Panc1 (cell line): ENCODE measurements at regions not wholly inside any gene's neighbourhood (a gene's known extent, or its start where the extent isn't known, plus 50 kb on each side); places are given as distances from the start of the nearest gene placed in this dataset.

ENCODE experiments used
- ATAC-seq: fragments of 200-7000 bp; cut with Tn5 transposase; 2 replicates; pipeline ENCODE4 v1.9.1; 2020; ENCODE audit warnings: mild to moderate bottlenecking, moderate library complexity
- BruUV-seq: library from RNA; stranded (reverse); fragments of 400-500 nt; replicated peaks from 2 replicates; lab custom pipeline; 2021; lab: Mats Ljungman, UMichigan
- CTCF ChIA-PET: fragments of 300-600 bp; sonication (Branson Sonifier 250); formaldehyde crosslinking; loops from one replicate; lab custom pipeline; 2022; ENCODE audit warnings: antibody characterized with exemption; lab: Charles Lee
- POLR2A ChIA-PET: fragments of 300-600 bp; sonication (Branson Sonifier 250); formaldehyde crosslinking; loops from one replicate; lab custom pipeline; 2022; ENCODE audit warnings: antibody characterized with exemption; lab: Charles Lee
- DNase-seq: peaks from one replicate; pipeline ENCODE4 v3.0.0-alpha.2; 2010; ENCODE audit warnings: low read depth, low spot score
- H3K27ac ChIP-seq: 2 replicates; pipeline ENCODE4 v1.5.1; 2011; ENCODE audit warnings: mild to moderate bottlenecking, low read length, inconsistent platforms
- H3K27me3 ChIP-seq: fragments of 200-500 bp; sonication (Bioruptor generic); 2 replicates; pipeline ENCODE4 v1.6.0; 2014; ENCODE audit warnings: low read length, inconsistent platforms; ENCODE audit not compliant: control insufficient read depth, insufficient read depth
- H3K36me3 ChIP-seq: fragments of 200-500 bp; sonication (Bioruptor generic); 2 replicates; pipeline ENCODE4 v1.5.1; 2014; ENCODE audit warnings: inconsistent platforms, mild to moderate bottlenecking, low read length, moderate library complexity; ENCODE audit not compliant: control insufficient read depth, insufficient read depth
- H3K4me1 ChIP-seq: 2 replicates; pipeline ENCODE4 v1.5.1; 2011; ENCODE audit warnings: inconsistent platforms, mild to moderate bottlenecking, low read length, moderate library complexity; ENCODE audit not compliant: control insufficient read depth, insufficient read depth
- H3K4me3 ChIP-seq, 2 experiments: 2 replicates each; pipeline ENCODE4 v1.5.1; 2011 to 2012; ENCODE audit warnings: low read depth in 2 of 2, low read length in 2 of 2, mild to moderate bottlenecking in 2 of 2, inconsistent platforms in 1 of 2, moderate library complexity in 1 of 2
- H3K9me3 ChIP-seq: fragments of 200-500 bp; sonication (Bioruptor generic); 2 replicates; pipeline ENCODE4 v1.5.1; 2014; ENCODE audit warnings: low read depth, mild to moderate bottlenecking, inconsistent platforms, low read length, moderate library complexity; ENCODE audit not compliant: control insufficient read depth, insufficient read depth
- POLR2AphosphoS5 ChIP-seq: IDR thresholded peaks from 2 replicates; pipeline ENCODE4 v1.6.1; 2012; ENCODE audit warnings: mild to moderate bottlenecking, low read depth, low read length, moderate library complexity
- SIN3A ChIP-seq: IDR thresholded peaks from 2 replicates; pipeline ENCODE4 v1.6.1; 2012; ENCODE audit warnings: low read depth, mild to moderate bottlenecking, low read length, moderate library complexity, borderline replicate concordance; ENCODE audit not compliant: insufficient read depth
- TCF7L2 ChIP-seq: IDR thresholded peaks from 2 replicates; pipeline ENCODE4 v1.6.1; 2011; ENCODE audit warnings: mild to moderate bottlenecking, low read depth, low read length, inconsistent platforms
- in situ Hi-C: cut with HindIII; loops from 2 replicates; pipeline ENCODE4 v1.10.0; 2016; ENCODE audit warnings: low sequenced_read_pairs, low pct_unique_long_range_greater_than_20kb
- intact Hi-C: fragments of 100-400 bp; cut with micrococcal nuclease; formaldehyde crosslinking; loops from one replicate; pipeline ENCODE4 v1.10.0; 2022; ENCODE audit not compliant: unreplicated experiment
- TF ChIP-seq, protein P1 (sequence below): fragments of 450-650 bp; IDR thresholded peaks from 2 replicates; pipeline ENCODE4 v1.5.1; 2017; ENCODE audit warnings: mild to moderate bottlenecking
- TF ChIP-seq, protein P2 (sequence below), 2 experiments: IDR thresholded peaks; 2 replicates each; pipeline ENCODE4 v1.6.1; 2011 to 2012; ENCODE audit warnings: low read depth in 2 of 2, control low read depth in 1 of 2, low read length in 1 of 2, mild to moderate bottlenecking in 1 of 2, moderate library complexity in 1 of 2; ENCODE audit not compliant: insufficient read depth in 1 of 2

DNA sequence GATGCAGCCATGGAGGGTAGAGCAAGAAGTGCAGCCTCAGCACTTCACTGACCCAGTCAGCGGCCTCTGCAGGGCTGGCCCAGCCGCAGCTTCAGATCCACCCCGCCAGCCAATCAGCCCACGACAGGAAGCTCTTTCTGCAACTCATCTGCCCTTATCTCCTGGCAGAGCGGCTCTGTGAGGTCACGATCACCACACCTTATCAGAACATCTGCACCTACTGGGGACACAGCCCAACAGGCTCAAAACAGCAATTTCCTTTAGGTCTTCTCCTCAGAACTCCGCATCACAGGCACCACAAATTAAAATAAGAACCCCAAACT, 287.3 kb downstream of the BCL11B start:
- no peak overlapping the region for H3K4me3 ChIP-seq
- ChIA-PET CTCF (no interaction called here), POLR2A (no interaction called here)
- intact Hi-C loops (no loop called here), in situ Hi-C loops (no loop called here)
- no peaks in the 10 kb centered on the region for H3K36me3 ChIP-seq
- DNase-seq (no peak), ATAC-seq (no peak)
- no peaks in the 10 kb centered on the region for H3K9me3 ChIP-seq
- no peaks in the 10 kb centered on the region for H3K4me1 ChIP-seq
- TF ChIP-seq SIN3A (no peak), POLR2AphosphoS5 (no peak)
- H3K27ac ChIP-seq, result no peak overlapping the region
- no peaks in the 10 kb centered on the region for H3K27me3 ChIP-seq
- BruUV-seq, result no TSS peak

DNA sequence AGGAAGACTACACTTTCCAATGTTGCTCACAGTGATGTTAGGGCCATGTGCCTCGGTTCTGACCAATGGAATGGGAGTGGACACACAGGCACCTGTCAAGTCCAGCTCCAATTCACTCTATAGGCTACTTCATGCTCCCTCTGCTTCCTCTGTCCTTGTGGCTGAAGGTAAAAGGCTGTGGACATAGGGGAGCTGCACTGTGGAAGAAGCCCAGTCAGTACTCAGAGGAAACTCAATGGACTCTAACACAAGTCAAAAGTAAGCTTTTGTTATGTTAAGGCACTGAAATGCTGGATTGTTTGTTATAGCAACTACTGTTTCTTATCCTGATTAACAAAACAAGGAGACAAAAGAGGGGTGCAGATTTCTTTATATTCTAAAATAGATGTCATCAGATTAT, 278.2 kb downstream of the BCL11B start:
- no peak for TF ChIP-seq POLR2AphosphoS5
- TF ChIP-seq TCF7L2, result no peak
- TF ChIP-seq, protein P1, sequence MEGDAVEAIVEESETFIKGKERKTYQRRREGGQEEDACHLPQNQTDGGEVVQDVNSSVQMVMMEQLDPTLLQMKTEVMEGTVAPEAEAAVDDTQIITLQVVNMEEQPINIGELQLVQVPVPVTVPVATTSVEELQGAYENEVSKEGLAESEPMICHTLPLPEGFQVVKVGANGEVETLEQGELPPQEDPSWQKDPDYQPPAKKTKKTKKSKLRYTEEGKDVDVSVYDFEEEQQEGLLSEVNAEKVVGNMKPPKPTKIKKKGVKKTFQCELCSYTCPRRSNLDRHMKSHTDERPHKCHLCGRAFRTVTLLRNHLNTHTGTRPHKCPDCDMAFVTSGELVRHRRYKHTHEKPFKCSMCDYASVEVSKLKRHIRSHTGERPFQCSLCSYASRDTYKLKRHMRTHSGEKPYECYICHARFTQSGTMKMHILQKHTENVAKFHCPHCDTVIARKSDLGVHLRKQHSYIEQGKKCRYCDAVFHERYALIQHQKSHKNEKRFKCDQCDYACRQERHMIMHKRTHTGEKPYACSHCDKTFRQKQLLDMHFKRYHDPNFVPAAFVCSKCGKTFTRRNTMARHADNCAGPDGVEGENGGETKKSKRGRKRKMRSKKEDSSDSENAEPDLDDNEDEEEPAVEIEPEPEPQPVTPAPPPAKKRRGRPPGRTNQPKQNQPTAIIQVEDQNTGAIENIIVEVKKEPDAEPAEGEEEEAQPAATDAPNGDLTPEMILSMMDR, result no peak
- TF ChIP-seq, protein P2, sequence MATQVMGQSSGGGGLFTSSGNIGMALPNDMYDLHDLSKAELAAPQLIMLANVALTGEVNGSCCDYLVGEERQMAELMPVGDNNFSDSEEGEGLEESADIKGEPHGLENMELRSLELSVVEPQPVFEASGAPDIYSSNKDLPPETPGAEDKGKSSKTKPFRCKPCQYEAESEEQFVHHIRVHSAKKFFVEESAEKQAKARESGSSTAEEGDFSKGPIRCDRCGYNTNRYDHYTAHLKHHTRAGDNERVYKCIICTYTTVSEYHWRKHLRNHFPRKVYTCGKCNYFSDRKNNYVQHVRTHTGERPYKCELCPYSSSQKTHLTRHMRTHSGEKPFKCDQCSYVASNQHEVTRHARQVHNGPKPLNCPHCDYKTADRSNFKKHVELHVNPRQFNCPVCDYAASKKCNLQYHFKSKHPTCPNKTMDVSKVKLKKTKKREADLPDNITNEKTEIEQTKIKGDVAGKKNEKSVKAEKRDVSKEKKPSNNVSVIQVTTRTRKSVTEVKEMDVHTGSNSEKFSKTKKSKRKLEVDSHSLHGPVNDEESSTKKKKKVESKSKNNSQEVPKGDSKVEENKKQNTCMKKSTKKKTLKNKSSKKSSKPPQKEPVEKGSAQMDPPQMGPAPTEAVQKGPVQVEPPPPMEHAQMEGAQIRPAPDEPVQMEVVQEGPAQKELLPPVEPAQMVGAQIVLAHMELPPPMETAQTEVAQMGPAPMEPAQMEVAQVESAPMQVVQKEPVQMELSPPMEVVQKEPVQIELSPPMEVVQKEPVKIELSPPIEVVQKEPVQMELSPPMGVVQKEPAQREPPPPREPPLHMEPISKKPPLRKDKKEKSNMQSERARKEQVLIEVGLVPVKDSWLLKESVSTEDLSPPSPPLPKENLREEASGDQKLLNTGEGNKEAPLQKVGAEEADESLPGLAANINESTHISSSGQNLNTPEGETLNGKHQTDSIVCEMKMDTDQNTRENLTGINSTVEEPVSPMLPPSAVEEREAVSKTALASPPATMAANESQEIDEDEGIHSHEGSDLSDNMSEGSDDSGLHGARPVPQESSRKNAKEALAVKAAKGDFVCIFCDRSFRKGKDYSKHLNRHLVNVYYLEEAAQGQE (IDR thresholded peaks at IDR 0.05; ENCODE audit: insufficient read depth in 1 of 2, low read depth in 2 of 2, low read length in 1 of 2), result no peak
- TF ChIP-seq SIN3A, result no peak
- in situ Hi-C loops (no loop called here), intact Hi-C loops (no loop called here)
- ChIA-PET CTCF (no interaction called here), POLR2A (no interaction called here)
- Histone ChIP-seq H3K4me1 (no peaks in the 10 kb centered on the region), H3K9me3 (no peaks in the 10 kb centered on the region), H3K27ac (no peak overlapping the region), H3K36me3 (no peaks in the 10 kb centered on the region), H3K4me3 (no peak overlapping the region), H3K27me3 (no peaks in the 10 kb centered on the region)
- no TSS peak for BruUV-seq
- no peak for DNase-seq
- no peak for ATAC-seq

DNA sequence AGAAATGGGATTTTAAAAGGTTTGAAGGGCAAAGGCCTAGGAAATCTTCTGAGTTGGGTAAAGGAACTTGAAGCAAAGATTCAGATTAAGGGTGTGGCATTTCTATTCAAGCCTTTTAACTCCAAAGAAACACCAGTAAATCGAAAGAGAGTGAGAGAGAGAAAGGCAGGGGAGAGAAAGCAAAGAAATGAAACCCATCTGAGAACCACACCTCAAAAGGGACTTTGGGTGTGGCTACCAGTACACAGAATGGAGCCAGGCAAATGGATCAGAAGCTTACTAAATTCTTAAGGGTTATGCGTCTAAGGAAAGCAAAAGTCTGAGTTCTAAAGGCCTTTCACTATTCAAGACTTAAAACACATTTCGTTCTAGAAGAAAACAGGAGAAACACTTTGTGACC, 277.4 kb downstream of the BCL11B start:
- Histone ChIP-seq H3K36me3 (no peaks in the 10 kb centered on the region), H3K27me3 (no peaks in the 10 kb centered on the region), H3K9me3 (no peaks in the 10 kb centered on the region), H3K4me3 (no peak overlapping the region), H3K4me1 (no peaks in the 10 kb centered on the region), H3K27ac (no peak overlapping the region)
- in situ Hi-C loops (no loop called here), intact Hi-C loops (no loop called here)
- ATAC-seq (no peak), DNase-seq (no peak)
- TF ChIP-seq TCF7L2 (no peak), SIN3A (no peak), POLR2AphosphoS5 (no peak)
- TF ChIP-seq, protein P2 (IDR thresholded peaks at IDR 0.05; ENCODE audit: insufficient read depth in 1 of 2, low read depth in 2 of 2, low read length in 1 of 2), result no peak
- TF ChIP-seq, protein P1, result no peak
- ChIA-PET POLR2A (no interaction called here), CTCF (no interaction called here)
- no TSS peak for BruUV-seq
